GM18498 (cell line): ENCODE measurements at regions not wholly inside any gene's neighbourhood (a gene's known extent, or its start where the extent isn't known, plus 50 kb on each side); places are given as distances from the start of the nearest gene placed in this dataset.
"Not testable (repeated sequence)": the region's sequence is repeated elsewhere in the genome, so short reads cannot be mapped to it uniquely, and the experiment has no call there.

ENCODE experiments used
- ATAC-seq: cut with Tn5 transposase; IDR thresholded peaks from one replicate; pipeline ENCODE4 v1.9.1; 2021; ENCODE audit warnings: mild to moderate bottlenecking, moderate library complexity; ENCODE audit not compliant: unreplicated experiment

DNA sequence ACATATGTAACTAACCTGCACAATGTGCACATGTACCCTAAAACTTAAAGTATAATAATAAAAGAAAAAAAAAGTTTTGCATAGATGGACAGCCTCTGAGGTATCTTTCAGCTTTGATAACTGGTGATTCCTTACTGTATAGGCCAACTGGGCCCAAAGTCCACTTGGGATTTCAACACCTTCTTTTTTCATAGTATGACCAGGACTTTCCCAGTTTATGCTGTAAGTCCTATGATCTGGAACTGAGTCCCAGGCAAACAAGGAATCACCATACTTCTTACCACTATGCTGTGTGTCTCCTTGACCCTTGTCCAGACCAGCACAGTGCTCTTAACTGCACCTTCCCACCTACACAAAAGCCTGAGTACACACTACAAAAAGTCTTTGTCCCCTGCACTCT lies 205.1 kb upstream of the RBBP8 start:
- ATAC-seq, result no peak

DNA sequence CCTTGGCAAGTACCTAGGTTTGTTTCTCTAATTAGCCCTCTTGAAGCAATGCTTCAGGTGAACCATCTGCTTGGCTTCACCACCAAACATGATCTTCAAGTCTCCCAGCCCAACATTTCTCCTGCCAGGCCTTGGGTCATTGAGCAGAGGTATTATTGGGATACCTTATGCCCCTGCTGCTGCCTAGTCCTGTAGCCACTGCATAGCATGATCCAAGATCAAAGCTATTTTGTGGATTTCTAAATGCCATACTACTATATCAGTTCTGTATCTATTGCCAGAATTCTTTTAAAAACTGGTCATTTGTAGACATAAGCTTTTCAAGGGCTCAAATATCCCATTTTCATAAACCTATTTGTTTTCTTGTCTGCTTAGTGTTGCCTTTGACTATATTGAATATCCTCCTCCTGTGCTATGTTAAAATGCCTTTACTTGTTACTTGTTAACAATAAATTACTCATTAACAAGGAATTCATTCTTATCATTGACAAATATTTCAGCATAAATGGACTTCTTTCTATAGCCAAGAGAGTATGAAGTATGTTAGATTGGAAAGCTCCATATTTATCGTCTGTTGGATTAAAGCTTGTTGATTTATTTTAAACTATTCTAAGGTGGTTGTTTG lies 204.5 kb upstream of the RBBP8 start:
- ATAC-seq, result no peak

DNA sequence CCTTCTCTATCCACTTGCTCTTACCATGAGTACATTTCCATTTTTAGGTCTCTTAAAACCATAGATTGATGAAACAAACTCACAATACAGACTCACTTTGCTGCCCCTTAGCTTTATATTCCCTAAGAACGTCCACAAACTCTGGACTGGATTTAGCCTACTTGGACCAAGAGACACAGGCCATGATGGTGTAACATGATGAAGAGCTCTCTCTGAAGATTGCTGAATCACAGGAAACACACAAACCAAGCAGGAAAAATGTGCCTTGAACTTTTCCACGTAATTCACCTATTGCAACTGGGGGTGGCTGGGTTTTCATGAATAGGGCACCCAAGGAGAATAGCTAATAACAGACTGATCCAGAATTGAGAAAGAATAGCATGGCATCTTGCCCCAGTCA lies 201.7 kb upstream of the RBBP8 start:
- ATAC-seq, result no peak

DNA sequence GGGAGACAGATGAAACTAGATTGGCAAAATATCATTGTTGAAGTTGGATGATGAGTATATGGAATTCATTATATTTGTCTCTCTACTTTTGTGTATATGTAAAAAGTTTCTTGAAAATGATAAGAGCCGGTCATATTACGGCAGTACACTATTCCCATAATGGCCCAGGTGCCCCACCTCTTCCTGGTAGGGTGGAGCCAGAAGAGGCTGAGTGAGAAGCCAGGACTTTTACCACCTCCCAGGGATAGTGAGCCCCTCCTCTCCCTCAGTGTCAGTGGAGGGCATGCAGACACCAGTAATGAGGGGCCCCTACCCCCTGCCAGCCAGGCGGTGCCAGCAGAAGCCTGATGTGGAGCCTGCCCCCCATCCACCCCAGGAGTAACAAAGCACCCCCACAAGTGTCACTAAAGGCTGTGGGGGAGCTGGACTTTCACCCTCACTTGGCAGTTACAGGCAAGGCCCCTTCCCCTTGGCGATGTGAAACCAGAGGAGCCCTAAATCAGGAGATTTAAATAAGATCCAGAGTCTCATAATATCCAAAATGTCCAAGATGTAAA lies 198.9 kb upstream of the RBBP8 start:
- ATAC-seq, result no peak

DNA sequence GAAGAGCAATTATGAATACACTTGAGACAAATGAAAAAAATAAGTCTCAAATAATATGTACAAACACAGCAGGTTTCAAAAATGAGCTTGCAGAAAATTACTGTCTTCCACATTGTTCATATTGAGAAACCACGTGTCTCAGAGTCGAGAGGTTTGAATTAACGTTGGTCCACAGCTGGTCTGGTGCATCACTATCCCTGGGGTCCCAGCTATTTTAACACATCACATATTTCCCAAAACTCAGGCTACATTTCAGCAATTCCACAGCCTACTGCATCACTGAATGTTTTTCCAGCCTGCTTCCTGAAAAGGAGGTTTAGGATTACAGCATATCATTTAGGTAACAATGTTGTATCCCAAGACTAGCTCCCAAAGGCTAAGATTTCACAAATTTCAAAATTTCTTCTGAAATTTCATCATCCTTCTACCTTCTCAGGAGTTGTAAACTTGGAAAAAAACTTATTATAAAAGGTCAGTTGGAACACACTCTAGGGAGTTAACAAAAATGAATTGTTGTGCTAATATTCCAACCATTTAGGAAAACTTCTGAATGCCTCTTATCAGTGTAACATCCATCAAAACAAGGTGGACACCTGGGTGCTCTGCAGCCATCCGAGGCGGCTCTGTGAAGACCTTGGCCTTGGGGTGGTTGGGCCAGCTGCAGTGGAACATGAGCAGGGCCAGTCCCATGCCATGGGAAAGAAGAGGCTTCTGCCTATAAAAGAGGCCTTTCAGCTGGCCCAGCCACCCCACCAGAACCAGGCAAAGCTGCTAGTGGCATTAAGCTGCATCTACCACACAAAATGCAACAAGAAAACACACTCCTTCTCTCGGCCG lies 198.1 kb upstream of the RBBP8 start:
- no peak for ATAC-seq

DNA sequence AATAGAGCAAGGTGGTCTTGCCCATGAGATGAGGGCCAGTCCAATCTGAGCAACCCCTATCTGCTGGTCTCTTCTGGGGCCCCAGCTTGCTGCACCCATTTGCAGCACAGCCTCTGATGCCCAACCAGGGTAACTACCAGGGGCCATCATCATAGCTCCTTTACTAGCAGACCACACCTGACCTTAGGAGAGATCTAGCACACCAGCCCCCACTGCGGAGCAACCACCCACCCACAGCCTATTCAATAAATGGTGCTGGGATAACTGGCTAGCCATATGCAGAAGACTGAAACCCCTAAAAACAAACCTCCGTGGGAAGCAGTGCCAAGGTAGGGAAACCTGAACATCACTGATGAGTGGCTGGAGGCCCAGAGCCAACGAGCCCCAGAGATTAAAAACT lies 196.1 kb upstream of the RBBP8 start:
- ATAC-seq, result no peak

DNA sequence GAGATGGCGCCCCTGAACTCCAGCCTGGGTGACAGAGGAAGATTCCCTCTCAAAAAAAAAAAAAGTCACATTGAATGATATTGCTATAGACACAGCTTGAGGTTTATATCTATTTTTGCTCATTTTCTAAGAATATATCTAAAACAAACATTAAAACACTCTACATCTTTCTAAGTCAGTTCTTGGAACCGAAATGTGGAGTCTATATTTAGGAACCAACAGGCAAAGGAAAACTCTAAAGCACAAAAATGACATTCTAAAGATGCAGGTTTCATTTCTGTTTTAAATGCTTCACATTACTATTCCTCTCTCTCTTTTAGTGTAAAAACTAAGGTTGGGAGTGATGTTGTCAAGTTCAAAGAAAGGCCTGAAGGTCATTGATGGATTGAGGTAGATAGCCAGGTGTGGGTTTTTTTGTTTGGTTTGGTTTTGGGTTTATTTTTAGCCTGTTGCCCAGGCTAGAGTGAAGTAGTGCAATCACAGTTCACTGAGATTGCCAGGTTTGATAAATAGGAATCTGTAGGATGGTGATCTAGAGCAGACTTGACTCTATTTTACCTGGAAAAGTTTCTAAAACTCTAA lies 194.0 kb upstream of the RBBP8 start:
- ATAC-seq, result no peak

DNA sequence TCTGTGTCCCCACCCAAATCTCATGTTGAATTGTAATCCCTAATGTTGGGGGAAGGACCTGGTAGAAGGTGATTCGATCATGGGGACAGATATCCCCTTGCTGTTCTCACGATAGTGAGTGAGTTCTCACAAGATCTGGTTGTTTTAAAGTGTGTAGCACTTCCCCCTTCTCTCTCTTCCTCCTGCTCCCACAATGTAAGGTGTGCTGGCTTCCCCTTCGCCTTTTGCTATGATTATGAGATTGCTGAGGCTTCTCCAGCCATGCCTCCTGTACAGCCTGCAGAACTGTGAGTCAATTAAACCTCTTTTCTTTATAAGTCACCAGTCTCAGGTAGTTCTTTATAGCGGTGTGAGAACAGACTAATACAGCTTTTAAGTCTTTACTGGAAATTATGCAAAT lies 193.3 kb upstream of the RBBP8 start:
- ATAC-seq, result no peak

DNA sequence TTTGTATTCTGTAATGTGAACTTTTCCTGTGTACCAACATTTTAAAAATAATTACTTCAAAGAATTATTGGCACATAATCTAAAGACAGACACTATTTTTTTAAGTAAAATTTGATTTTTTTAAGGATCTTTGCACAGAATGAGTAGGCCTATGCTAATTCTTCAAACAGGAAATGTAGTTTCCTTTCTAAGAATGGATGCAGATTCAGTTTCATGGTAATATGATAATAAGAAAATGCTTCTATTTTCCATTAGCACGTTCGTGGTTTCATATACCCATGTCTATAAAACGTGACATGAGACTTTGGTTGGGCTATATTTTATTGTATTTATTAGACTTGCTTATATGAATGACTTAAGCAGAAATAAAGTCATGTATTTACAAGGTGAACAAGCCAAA lies 191.8 kb upstream of the RBBP8 start:
- no peak for ATAC-seq

DNA sequence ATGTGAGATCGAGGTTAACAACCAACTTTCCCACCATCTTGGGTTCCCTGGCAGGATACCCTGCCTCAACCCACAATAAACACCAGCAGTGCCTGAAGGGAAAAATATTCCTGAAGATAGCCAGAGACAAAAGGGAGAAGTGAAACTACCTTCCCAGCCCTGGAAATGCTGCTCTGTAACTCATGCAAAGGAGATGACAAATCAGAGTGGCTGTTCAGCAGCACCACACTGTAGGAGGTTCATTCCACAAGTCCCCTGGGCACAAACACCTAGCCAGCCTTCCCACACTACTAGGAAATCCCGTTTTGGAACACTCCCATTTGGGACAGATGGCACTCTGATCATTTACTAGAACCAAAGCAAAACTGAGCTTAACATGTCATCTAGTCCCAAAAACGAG lies 190.7 kb upstream of the RBBP8 start:
- ATAC-seq, result no peak

DNA sequence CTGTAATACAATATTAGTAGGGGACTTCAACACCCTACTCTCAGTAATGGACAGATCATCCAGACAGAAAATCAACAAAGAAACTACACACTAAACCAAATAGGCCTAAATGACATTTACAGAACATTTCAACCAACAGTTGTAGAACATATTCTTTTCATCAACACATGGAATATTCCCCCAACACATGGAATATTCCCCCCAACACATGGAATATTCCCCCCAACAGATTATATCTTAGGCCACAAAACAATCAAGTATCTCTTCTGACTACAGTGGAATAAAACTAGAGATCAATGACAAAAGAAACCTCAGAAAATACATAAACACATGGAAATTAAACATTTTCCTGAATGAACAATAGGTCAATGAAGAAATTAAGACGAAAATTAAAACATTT lies 187.2 kb upstream of the RBBP8 start:
- ATAC-seq, result no peak

DNA sequence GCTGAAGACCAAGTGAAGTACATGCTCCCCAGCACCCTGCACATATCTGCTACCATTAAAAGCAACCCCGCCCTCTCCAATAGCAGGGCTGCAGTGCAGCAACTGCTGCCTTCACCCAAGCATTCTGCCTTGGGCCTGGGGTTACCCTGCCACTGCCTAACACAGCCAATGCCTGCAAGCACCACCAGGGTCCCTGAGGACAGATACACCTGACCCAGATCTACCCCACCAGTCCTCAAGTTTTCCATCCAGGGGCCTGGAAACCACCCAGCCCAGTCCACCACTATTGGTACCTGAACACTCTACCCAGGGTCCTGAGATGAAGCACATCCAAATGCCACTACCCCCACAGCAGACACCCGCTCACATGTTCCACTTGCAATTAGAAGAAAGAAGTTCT lies 181.1 kb upstream of the RBBP8 start:
- ATAC-seq, result no peak

DNA sequence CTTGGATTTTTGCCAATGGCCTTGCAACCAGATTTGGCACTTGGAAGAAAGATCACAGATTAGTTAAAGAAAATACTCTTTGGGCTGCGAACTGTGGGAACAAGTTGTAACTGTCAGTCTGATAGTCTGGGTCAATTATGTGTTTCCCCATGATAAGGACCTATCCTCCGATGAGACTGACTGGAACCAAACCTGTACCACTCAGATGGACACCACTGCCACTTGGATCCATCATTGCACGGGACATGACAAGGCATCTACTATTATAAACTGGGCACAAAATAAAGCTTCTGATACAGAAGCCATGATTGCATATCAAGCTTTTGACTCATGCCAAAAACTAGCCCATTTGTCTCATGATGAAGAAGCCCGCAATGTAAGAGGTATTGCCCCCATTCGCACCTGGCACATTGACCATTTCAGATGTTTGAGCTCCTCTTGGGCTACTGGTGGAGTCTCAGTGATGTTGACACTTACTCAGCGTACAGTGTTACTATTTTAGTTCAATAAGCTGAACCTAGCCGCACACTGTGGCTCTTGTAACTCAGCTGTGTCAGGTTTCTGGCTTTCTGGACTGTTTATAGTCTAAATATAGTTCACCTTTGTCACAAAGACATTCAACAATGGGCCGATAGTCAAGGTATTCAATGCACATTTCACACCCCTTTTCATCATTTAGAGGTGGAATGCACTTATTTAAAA lies 179.8 kb upstream of the RBBP8 start:
- ATAC-seq, result no peak

DNA sequence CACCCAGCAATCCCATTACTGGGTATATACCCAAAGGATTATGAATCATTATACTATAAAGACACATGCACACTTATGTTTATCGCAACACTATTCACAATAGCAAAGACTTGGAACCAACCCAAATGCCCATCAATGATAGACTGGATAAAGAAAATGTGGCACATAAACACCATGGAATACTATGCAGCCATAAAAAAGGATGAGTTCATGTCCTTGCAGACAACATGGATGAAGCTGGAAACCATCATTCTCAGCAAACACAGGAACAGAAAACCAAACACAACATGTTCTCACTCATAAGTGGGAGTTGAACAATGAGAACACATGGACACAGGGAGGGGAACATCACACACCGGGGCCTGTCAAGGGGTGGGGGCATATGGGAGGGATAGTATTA lies 169.1 kb upstream of the RBBP8 start:
- ATAC-seq, result not testable (repeated sequence)

DNA sequence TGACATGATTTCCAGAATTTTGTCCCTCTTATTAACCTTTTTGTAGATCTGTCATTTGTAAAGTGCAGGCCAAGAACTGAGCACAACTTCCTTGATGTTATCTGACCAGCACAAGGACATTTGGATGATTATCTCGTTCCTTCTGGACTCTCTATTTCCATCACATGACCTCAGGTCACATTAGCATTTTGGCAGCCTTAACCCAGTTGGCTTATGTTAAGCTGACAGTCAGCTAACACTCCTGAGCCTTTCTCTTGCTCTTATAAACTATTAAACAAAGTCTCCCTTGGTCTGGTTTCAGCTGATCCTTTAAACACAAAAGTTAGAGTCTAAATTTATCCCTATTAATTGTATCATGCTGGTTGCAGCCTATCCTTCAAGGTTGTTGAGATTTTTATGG lies 167.2 kb upstream of the RBBP8 start:
- no peak for ATAC-seq

DNA sequence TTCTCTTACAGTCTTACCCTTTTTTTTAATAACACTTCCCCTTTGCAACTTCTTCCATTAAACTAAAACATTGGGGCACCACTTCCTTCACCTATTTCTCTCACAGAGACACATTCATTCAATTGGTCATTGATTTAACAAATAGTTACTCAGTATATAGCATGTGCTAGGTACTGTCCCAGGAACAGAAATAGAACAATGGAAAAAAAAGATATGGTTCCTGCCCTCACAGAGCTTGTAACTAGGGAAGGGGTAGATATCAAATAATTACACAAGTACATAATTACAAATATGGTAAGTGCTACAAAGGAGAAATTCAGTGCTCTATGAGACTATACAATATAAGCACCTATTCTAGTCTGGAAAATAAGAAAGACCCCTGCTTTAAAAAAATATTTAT lies 165.5 kb upstream of the RBBP8 start:
- no peak for ATAC-seq

DNA sequence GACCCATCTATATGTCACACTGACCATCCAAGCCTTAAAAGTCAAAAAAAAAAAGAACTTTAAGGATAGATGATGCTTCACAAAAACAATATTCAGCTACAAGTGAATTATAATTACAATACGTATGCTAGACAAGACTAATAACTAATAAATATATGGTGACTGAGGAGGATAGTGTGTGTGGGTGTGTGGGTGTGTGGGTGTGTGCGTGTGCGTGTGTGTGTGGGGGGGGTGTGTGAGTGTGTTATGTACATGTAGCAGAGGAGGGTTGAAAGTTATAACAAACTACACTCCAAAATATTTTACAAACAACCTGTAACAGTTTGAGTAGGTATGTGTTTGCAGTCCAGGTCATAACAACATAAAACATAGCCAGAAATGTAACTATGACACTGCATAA lies 159.2 kb upstream of the RBBP8 start:
- ATAC-seq, result no peak

DNA sequence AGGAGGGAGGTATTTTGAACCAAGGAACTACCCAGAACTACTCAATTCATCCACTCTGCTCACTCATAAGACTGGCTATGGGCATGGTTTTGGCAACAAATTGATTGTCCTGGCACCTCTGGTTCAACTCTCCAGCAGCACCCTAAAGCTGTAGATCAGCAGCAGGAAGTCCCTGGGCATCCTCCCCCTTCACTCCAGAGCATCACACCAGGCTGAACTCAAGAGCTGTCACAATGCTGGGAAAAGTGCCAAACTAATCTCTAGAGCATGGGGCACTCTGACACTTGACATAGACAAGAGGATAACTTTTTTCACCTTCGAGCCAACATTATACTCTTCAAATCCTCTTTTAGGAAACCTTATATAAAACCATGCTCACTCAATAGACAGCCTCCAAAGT lies 154.1 kb upstream of the RBBP8 start:
- no peak for ATAC-seq

DNA sequence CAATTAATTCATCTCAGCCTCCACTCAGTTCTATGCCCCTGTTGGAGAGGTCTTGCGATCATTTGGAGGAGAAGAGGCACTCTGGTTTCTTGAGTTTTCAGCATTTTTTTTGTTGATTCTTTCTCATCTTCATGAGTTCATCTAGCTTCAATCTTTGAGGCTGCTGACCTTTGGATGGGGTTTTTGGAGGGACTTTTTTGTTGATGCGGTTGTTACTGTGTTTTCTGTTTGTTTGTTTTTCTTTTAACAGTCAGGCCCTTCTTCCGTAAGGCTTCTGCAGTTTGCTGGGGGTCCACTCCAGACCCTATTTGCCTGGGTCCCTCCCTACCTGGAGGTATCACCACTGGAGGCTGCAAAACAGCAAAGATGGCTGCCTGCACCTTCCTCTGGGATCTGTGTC lies 149.9 kb upstream of the RBBP8 start:
- no peak for ATAC-seq

DNA sequence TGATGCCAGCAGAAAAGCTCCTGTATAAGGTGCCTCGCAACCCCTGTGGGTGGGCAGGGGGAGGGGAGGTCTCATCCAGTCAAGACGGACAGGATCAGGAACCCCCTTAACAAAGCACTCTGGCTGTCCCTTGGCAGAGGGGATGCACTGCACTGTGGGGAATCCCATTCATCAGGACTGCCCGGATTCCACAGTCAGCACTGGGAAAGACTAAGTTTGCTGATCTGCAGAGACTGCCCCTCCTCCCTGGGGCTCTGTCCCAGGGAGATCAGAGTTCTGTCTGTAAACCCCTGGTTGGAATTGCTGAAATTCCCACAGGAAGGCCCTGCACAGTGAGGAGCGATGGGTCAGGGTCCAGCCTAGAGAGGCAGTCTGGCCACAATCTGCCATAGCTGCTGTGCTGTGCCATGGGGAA lies 149.5 kb upstream of the RBBP8 start:
- ATAC-seq, result no peak

DNA sequence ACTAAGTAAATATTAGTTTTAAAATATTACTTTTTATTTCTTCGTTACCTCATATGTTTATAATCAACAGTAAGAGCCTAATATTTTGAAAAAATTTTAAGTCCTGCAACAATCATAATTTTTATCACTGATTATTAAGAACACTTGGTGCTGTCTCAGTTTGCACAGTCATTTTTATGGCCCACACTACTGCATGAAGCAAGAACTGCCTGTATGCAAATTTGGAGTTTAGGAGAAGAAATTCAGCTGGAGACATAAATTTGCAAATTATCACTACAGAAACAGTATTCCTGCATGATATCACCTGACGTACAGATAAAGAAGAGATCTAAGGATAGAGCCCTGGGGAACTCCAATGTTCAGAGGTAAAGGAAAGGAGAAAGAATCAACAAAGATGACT lies 144.1 kb upstream of the RBBP8 start:
- no peak for ATAC-seq
